ENCODE measurements at regions not wholly inside any gene's neighbourhood (a gene's known extent, or its start where the extent isn't known, plus 50 kb on each side); places are given as distances from the start of the nearest gene placed in this dataset.

DNA sequence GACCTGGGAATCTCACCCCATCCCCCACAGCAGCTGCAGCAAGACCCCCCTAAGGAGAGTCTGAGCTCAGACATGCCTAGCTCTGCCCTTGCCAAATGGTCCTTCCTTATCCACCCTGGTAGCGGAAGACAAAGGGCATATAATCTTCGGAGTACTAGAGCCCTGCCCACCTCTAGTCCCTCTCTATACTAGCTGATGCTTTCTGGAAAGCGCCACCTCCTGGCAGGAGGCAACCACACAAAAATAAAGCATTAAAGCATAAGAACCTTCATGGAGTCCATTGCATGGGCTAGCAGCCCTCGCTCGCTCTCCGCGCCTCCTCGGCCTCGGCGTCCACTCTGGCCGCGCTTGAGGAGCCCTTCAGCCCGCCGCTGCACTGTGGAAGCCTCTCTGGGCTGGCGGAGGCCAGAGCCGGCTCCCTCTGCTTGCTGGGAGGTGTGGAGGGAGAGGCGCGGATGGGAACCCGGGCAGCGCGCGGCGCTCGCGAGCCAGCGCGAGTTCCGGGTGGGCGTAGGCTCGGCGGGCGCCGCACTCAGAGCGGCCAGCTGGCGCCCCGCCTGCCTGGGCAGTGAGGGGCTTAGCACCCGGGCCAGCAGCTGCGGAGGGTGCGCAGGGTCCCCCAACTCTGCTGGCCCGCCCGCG, 941.2 kb downstream of the SUCLG1 start:
- TF ChIP-seq, protein P1, sequence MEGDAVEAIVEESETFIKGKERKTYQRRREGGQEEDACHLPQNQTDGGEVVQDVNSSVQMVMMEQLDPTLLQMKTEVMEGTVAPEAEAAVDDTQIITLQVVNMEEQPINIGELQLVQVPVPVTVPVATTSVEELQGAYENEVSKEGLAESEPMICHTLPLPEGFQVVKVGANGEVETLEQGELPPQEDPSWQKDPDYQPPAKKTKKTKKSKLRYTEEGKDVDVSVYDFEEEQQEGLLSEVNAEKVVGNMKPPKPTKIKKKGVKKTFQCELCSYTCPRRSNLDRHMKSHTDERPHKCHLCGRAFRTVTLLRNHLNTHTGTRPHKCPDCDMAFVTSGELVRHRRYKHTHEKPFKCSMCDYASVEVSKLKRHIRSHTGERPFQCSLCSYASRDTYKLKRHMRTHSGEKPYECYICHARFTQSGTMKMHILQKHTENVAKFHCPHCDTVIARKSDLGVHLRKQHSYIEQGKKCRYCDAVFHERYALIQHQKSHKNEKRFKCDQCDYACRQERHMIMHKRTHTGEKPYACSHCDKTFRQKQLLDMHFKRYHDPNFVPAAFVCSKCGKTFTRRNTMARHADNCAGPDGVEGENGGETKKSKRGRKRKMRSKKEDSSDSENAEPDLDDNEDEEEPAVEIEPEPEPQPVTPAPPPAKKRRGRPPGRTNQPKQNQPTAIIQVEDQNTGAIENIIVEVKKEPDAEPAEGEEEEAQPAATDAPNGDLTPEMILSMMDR (IDR thresholded peaks at IDR 0.05) = no peak
- TF ChIP-seq TCF7L2 (IDR thresholded peaks at IDR 0.05; ENCODE audit: low read depth, low read length) (no peak), POLR2AphosphoS5 (IDR thresholded peaks at IDR 0.05; ENCODE audit: low read depth, low read length) (no peak), SIN3A (IDR thresholded peaks at IDR 0.05; ENCODE audit: borderline replicate concordance, insufficient read depth, low read depth, low read length) (no peak)

Data from Panc1 (cell line).